IPS-NIHi7 (cell line): ENCODE measurements at regions not wholly inside any gene's neighbourhood (a gene's known extent, or its start where the extent isn't known, plus 50 kb on each side); places are given as distances from the start of the nearest gene placed in this dataset.

Experiments
- DNase-seq: peaks from one replicate; pipeline ENCODE4 v3.0.0; 2012; ENCODE audit warnings: mixed read lengths; ENCODE audit errors: extremely low spot score

GRCh38 chr14:56868660-56869059, 58.4 kb upstream of the OTX2 start:
- no peak for DNase-seq

GRCh38 chr14:56862836-56863235, 52.6 kb upstream of the OTX2 start:
- no peak for DNase-seq

- no peak for DNase-seq
These were observed 50.2 kb upstream of the OTX2 start for GRCh38 chr14:56860441-56860840.
